GM13976 (cell line): ENCODE measurements at regions not wholly inside any gene's neighbourhood (a gene's known extent, or its start where the extent isn't known, plus 50 kb on each side); places are given as distances from the start of the nearest gene placed in this dataset.

Experiments used
- DNase-seq: peaks from one replicate; pipeline ENCODE4 v3.0.0; 2012; ENCODE audit warnings: low spot score
- CTCF ChIP-seq: IDR thresholded peaks from 2 replicates; pipeline ENCODE4 v1.5.1; 2012; ENCODE audit warnings: borderline replicate concordance, mild to moderate bottlenecking; ENCODE audit not compliant: insufficient read depth; ENCODE audit errors: extremely low read depth, missing control alignments, control extremely low read depth
- in situ Hi-C: fragments of 300-500 bp; cut with MboI; formaldehyde crosslinking; loops from one replicate; pipeline ENCODE4 v1.12.0; 2022; ENCODE audit warnings: low sequenced_read_pairs, mixed read lengths, inconsistent platforms; ENCODE audit not compliant: unreplicated experiment

DNA sequence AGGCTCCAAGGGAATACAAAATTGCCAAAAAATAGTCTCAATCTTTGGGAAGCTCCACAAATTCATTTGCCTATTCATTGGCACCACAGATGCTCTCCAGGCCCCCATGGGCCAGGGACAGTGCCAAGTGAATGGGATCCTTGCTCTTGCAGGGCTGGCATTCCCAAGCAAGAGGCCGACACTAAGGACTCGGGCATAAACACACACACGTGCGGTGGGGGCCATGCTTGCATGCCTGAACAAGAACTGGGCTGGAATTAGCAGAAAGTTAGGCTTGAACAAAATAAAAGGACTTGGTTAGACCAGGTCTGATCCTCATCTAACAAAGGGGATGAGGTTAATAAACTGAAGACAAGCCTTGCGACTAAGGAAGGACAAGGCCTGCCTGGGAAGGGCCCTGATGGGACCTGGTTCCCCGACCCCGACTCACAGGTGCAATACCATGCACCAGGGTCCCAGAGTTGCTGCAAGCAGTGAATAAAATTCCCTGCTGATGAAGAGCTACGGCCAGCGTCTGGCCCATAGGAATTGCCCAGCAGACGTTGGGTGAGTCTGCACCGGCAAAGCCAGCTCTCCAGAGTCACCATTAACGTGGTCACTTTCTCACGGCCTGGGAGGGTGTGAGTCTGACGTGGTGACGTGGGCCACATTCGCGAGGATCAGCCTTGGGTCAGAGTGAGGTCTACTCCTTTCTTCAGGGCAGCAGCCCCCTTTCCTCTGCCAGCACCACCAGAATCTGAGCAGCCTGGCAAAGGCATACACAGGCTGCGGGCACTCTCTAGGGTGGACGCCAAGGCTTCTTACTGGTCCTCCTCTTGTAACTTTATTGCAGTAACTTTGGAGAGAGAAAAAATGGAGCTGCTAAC is 77.4 kb upstream of the FCN1 start:
- DNase-seq, result no peak
- in situ Hi-C loops, result no loop called here
- TF ChIP-seq CTCF, result no peak

DNA sequence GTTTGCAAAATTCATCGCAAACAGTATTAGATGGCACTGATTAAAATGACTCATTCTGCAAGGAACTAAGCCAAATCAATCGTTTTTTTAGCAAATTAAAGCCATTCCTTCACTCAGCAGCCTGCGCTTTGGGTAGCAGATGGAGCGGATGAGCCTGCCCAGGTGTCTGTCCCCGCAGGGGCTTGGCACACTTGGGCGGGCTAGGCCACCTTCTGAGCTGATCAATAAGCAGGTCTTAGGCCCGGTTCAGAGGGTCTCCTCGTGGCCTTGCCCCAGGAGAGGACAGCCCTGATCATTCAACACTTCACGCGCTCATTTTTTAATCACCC is 78.0 kb upstream of the FCN1 start:
- DNase-seq, result no peak
- no peak for TF ChIP-seq CTCF
- in situ Hi-C loops, result no loop called here

GRCh38 chr9:134996591-134997530 is 79.1 kb upstream of the FCN1 start:
- TF ChIP-seq CTCF, result no peak
- DNase-seq, result no peak
- in situ Hi-C loops, result no loop called here

DNA sequence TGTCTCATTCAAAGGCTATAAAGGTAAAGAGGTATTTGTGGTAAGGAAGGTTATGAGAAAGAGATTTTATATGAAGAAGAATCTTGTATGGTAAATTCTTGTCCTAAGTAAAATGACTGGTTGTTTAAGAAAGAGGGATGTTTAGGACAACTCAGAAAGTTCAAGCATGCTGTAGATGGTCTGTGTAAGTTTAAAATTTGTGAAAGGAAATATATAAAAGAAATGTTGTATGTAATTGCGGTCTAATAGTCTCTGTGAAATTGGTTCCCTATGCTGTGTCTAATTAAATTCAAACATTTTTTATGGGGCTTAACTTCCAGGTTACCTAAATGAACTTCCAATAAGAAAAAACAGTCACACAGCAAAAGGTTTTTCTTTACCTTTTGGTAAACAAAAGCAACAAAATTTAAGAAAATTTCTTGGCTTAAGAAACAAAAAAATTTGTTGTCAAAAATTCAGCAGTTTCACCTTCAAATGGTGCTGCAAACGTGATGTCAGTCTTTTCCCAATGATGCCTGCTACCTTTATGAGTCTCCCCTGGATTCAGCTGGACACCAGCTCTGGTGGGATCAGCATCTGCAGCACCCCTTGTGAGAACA is 83.0 kb upstream of the FCN1 start:
- in situ Hi-C loops, result no loop called here
- no peak for DNase-seq
- no peak for TF ChIP-seq CTCF

DNA sequence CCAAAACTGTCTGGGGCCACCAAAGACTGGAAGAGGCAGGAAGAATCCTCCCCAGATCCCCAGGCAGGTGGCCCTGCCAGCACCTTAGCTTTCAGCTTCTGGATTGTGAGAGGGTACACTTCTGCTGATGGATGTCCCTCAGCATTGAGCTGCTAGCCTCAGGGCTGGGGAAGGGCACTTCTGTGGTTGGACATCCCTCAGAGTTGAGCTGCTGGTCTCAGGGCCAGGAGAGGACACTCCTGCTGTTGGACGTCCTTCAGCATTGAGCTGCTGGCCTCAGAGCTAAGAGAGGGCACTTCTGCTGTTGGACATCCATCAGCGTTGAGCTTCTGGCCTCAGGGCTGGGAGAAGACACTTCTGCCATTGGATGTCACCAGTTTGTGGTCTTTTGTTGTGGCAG is 83.8 kb upstream of the FCN1 start:
- no peak for TF ChIP-seq CTCF
- in situ Hi-C loops, result no loop called here
- no peak for DNase-seq

DNA sequence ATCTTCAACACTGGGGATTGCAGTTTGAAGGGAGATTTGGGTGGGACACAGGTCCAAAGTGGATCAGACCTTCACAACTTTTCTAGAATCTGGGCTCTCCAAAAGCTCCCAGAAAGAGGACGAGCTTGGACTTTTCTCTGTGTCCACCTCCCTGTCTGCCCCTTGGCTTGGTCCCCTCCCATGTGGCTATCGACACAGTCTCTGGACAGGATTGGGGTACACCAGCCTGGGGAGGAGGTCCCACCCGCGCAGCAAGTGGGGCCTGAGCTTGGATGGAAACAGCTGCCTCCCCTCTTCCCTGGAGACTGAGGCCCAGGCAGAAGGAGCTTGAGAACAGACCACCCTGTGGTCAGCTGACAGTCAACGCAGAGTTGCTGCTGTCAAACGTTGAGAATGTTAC is 84.6 kb upstream of the FCN1 start:
- in situ Hi-C loops, result no loop called here
- no peak for TF ChIP-seq CTCF
- no peak for DNase-seq
